ENCODE measurements at regions not wholly inside any gene's neighbourhood (a gene's known extent, or its start where the extent isn't known, plus 50 kb on each side); places are given as distances from the start of the nearest gene placed in this dataset.

- Histone ChIP-seq H3K36me3 (ENCODE audit: control insufficient read depth, insufficient read depth, low read length) (no peaks in the 10 kb centered on the region), H3K4me1 (replicated peaks in 1 of 2; ENCODE audit: control insufficient read depth in 2 of 2, insufficient read depth in 2 of 2, low read length in 2 of 2) (no peaks in the 10 kb centered on the region), H3K9me3 (replicated peaks; ENCODE audit: control insufficient read depth, insufficient read depth, low read depth, low read length) (no peaks in the 10 kb centered on the region), H3K27ac (ENCODE audit: extremely low read depth, low read depth, low read length) (no peak overlapping the region), H3K27me3 (ENCODE audit: control insufficient read depth in 2 of 2, insufficient read depth in 2 of 2, low read length in 2 of 2) (no peaks in the 10 kb centered on the region), H2AFZ (ENCODE audit: low read depth, low read length) (no peak overlapping the region), H3K4me2 (ENCODE audit: insufficient read depth, low read length) (no peak overlapping the region), H3K79me2 (ENCODE audit: control insufficient read depth, insufficient read depth, low read length) (no peaks in the 10 kb centered on the region), H3K9ac (ENCODE audit: insufficient read depth in 1 of 2, low read depth in 2 of 2, low read length in 2 of 2) (no peak overlapping the region), H3K9me1 (ENCODE audit: control insufficient read depth, insufficient read depth, low read length) (no peaks in the 10 kb centered on the region), H3K4me3 (no peak overlapping the region), H4K20me1 (replicated peaks; ENCODE audit: control insufficient read depth, insufficient read depth, low read length) (no peaks in the 10 kb centered on the region)
- ATAC-seq: no peak
- in situ Hi-C loops (cut with MboI) (no loop called here), intact Hi-C loops (cut with micrococcal nuclease) (no loop called here)
- no TSS peak for BruUV-seq (replicated peaks)
- no peak for TF ChIP-seq ZBTB7A (IDR thresholded peaks at IDR 0.05; ENCODE audit: borderline replicate concordance, control insufficient read depth, low read depth, low read length)
- no peak for TF ChIP-seq XRCC3 (IDR thresholded peaks at IDR 0.05)
- TF ChIP-seq KAT8 (IDR thresholded peaks at IDR 0.05; ENCODE audit: low read depth): no peak
- CTCF ChIA-PET (ENCODE audit: low intra/inter-chr PET ratio): no interaction called here
- no peak for DNase-seq (ENCODE audit: extremely low read depth in 1 of 4, low spot score in 3 of 4)
- no peak for FAIRE-seq
- POLR2A ChIA-PET: no interaction called here
- WGBS (ENCODE audit: insufficient coverage, low coverage, missing lambda C conversion rate): 2% methylated on average over 8 of the region's 8 CpGs
Measured at GRCh38 chr2:221051162-221051561, 520.9 kb downstream of the EPHA4 start.

GRCh38 chr2:221060376-221060775, 511.7 kb downstream of the EPHA4 start:
- POLR2A ChIA-PET: no interaction called here
- Histone ChIP-seq H3K27ac (ENCODE audit: extremely low read depth, low read depth, low read length) (no peak overlapping the region), H3K36me3 (ENCODE audit: control insufficient read depth, insufficient read depth, low read length) (no peaks in the 10 kb centered on the region), H3K4me2 (ENCODE audit: insufficient read depth, low read length) (no peak overlapping the region), H3K9me1 (ENCODE audit: control insufficient read depth, insufficient read depth, low read length) (no peaks in the 10 kb centered on the region), H2AFZ (ENCODE audit: low read depth, low read length) (no peak overlapping the region), H4K20me1 (replicated peaks; ENCODE audit: control insufficient read depth, insufficient read depth, low read length) (no peaks in the 10 kb centered on the region), H3K4me3 (no peak overlapping the region), H3K9ac (ENCODE audit: insufficient read depth in 1 of 2, low read depth in 2 of 2, low read length in 2 of 2) (no peak overlapping the region), H3K4me1 (replicated peaks in 1 of 2; ENCODE audit: control insufficient read depth in 2 of 2, insufficient read depth in 2 of 2, low read length in 2 of 2) (no peaks in the 10 kb centered on the region), H3K27me3 (ENCODE audit: control insufficient read depth in 2 of 2, insufficient read depth in 2 of 2, low read length in 2 of 2) (no peaks in the 10 kb centered on the region), H3K79me2 (ENCODE audit: control insufficient read depth, insufficient read depth, low read length) (no peaks in the 10 kb centered on the region), H3K9me3 (replicated peaks; ENCODE audit: control insufficient read depth, insufficient read depth, low read depth, low read length) (no peaks in the 10 kb centered on the region)
- ATAC-seq (no peak), FAIRE-seq (no peak), DNase-seq (ENCODE audit: extremely low read depth in 1 of 4, low spot score in 3 of 4) (no peak)
- intact Hi-C loops (cut with micrococcal nuclease): no loop called here
- CTCF ChIA-PET (ENCODE audit: low intra/inter-chr PET ratio): no interaction called here
- in situ Hi-C loops (cut with MboI): no loop called here
- BruUV-seq (replicated peaks): no TSS peak
- TF ChIP-seq HES1 (IDR thresholded peaks at IDR 0.05; ENCODE audit: low read depth) (no peak), SUPT5H (IDR thresholded peaks at IDR 0.05) (no peak), ZNF318 (IDR thresholded peaks at IDR 0.05; ENCODE audit: borderline replicate concordance in 1 of 2, low read depth in 1 of 2) (no peak), MED1 (CRISPR knock-in tag; IDR thresholded peaks at IDR 0.05; ENCODE audit: borderline replicate concordance) (no peak), ETV1 (tag; conservative IDR thresholded peaks at IDR 0.05; ENCODE audit: low read depth) (no peak), NFIC (IDR thresholded peaks at IDR 0.05) (no peak)

Measured in K562 (cell line).